ENCODE measurements at regions not wholly inside any gene's neighbourhood (a gene's known extent, or its start where the extent isn't known, plus 50 kb on each side); places are given as distances from the start of the nearest gene placed in this dataset.

GRCh38 chr22:45061332-45061731 is 51.5 kb upstream of the PHF21B start:
- no peak overlapping the region for H3K27ac ChIP-seq (ENCODE audit: low read depth, low read length)

GRCh38 chr22:45064313-45065278 is 54.8 kb upstream of the PHF21B start:
- Histone ChIP-seq H3K27me3 (ENCODE audit: control insufficient read depth, insufficient read depth, low read length) (no peaks in the 10 kb centered on the region), H3K9me3 (ENCODE audit: control insufficient read depth, insufficient read depth, low read depth, low read length) (peaks cover 15% of the 10 kb centered on the region), H3K27ac (ENCODE audit: low read depth, low read length) (no peak overlapping the region), H3K4me3 (ENCODE audit: low read depth, low read length) (no peak overlapping the region), H3K36me3 (ENCODE audit: control insufficient read depth, insufficient read depth, low read length) (no peaks in the 10 kb centered on the region), H3K4me1 (ENCODE audit: control insufficient read depth, insufficient read depth, low read length) (no peaks in the 10 kb centered on the region), H3K9ac (ENCODE audit: low read length) (no peak overlapping the region)

More at GRCh38 chr22:45061332-45061731, 51.5 kb upstream of the PHF21B start:
- no peaks in the 10 kb centered on the region for H3K27me3 ChIP-seq (ENCODE audit: control insufficient read depth, insufficient read depth, low read length)
- H3K9ac ChIP-seq (ENCODE audit: low read length) = no peak overlapping the region
- H3K4me3 ChIP-seq (ENCODE audit: low read depth, low read length) = no peak overlapping the region
- no peaks in the 10 kb centered on the region for H3K36me3 ChIP-seq (ENCODE audit: control insufficient read depth, insufficient read depth, low read length)
- H3K4me1 ChIP-seq (ENCODE audit: control insufficient read depth, insufficient read depth, low read length) = peaks cover 3% of the 10 kb centered on the region; the same call in 1 of the 2 replicates
- H3K9me3 ChIP-seq (ENCODE audit: control insufficient read depth, insufficient read depth, low read depth, low read length) = no peaks in the 10 kb centered on the region

- Histone ChIP-seq H3K4me3 (ENCODE audit: low read depth, low read length) (no peak overlapping the region), H3K9ac (ENCODE audit: low read length) (no peak overlapping the region), H3K4me1 (ENCODE audit: control insufficient read depth, insufficient read depth, low read length) (peaks cover 1% of the 10 kb centered on the region; the same call in 1 of the 2 replicates), H3K9me3 (ENCODE audit: control insufficient read depth, insufficient read depth, low read depth, low read length) (peaks cover 15% of the 10 kb centered on the region), H3K27ac (ENCODE audit: low read depth, low read length) (no peak overlapping the region), H3K27me3 (ENCODE audit: control insufficient read depth, insufficient read depth, low read length) (0 out of 2 replicates have a peak, but pooled peaks cover 1% of the 10 kb centered on the region), H3K36me3 (ENCODE audit: control insufficient read depth, insufficient read depth, low read length) (no peaks in the 10 kb centered on the region)
These were observed 55.9 kb upstream of the PHF21B start for GRCh38 chr22:45065726-45066125.

GRCh38 chr22:45067731-45068130 is 57.9 kb upstream of the PHF21B start:
- peaks cover 15% of the 10 kb centered on the region for H3K9me3 ChIP-seq (ENCODE audit: control insufficient read depth, insufficient read depth, low read depth, low read length)
- no peak overlapping the region for H3K4me3 ChIP-seq (ENCODE audit: low read depth, low read length)
- peaks cover 18% of the 10 kb centered on the region for H3K4me1 ChIP-seq (ENCODE audit: control insufficient read depth, insufficient read depth, low read length)
- no peak overlapping the region for H3K27ac ChIP-seq (ENCODE audit: low read depth, low read length)
- H3K27me3 ChIP-seq (ENCODE audit: control insufficient read depth, insufficient read depth, low read length) = peaks cover 15% of the 10 kb centered on the region; the same call in 1 of the 2 replicates
- H3K9ac ChIP-seq (ENCODE audit: low read length) = no peak overlapping the region
- no peaks in the 10 kb centered on the region for H3K36me3 ChIP-seq (ENCODE audit: control insufficient read depth, insufficient read depth, low read length)

GRCh38 chr22:45069925-45070324 is 60.1 kb upstream of the PHF21B start:
- H3K9me3 ChIP-seq (ENCODE audit: control insufficient read depth, insufficient read depth, low read depth, low read length) = peaks cover 15% of the 10 kb centered on the region
- no peaks in the 10 kb centered on the region for H3K36me3 ChIP-seq (ENCODE audit: control insufficient read depth, insufficient read depth, low read length)
- no peak overlapping the region for H3K4me3 ChIP-seq (ENCODE audit: low read depth, low read length)
- peaks cover 23% of the 10 kb centered on the region for H3K4me1 ChIP-seq (ENCODE audit: control insufficient read depth, insufficient read depth, low read length)
- H3K27me3 ChIP-seq (ENCODE audit: control insufficient read depth, insufficient read depth, low read length) = peaks cover 15% of the 10 kb centered on the region; the same call in 1 of the 2 replicates
- no peak overlapping the region for H3K9ac ChIP-seq (ENCODE audit: low read length)
- H3K27ac ChIP-seq (ENCODE audit: low read depth, low read length) = no peak overlapping the region

GRCh38 chr22:45071618-45072017 is 61.8 kb upstream of the PHF21B start:
- H3K9me3 ChIP-seq (ENCODE audit: control insufficient read depth, insufficient read depth, low read depth, low read length) = peaks cover 15% of the 10 kb centered on the region
- peaks cover 15% of the 10 kb centered on the region; the same call in 1 of the 2 replicates for H3K27me3 ChIP-seq (ENCODE audit: control insufficient read depth, insufficient read depth, low read length)
- H3K27ac ChIP-seq (ENCODE audit: low read depth, low read length) = no peak overlapping the region
- peaks cover 23% of the 10 kb centered on the region for H3K4me1 ChIP-seq (ENCODE audit: control insufficient read depth, insufficient read depth, low read length)
- H3K9ac ChIP-seq (ENCODE audit: low read length) = no peak overlapping the region
- H3K36me3 ChIP-seq (ENCODE audit: control insufficient read depth, insufficient read depth, low read length) = no peaks in the 10 kb centered on the region
- H3K4me3 ChIP-seq (ENCODE audit: low read depth, low read length) = peak overlapping the region; percentile 30

GRCh38 chr22:45072322-45072903 is 62.6 kb upstream of the PHF21B start:
- Histone ChIP-seq H3K9ac (ENCODE audit: low read length) (peak overlapping the region; percentile 62), H3K36me3 (ENCODE audit: control insufficient read depth, insufficient read depth, low read length) (no peaks in the 10 kb centered on the region), H3K9me3 (ENCODE audit: control insufficient read depth, insufficient read depth, low read depth, low read length) (peaks cover 15% of the 10 kb centered on the region), H3K27me3 (ENCODE audit: control insufficient read depth, insufficient read depth, low read length) (peaks cover 15% of the 10 kb centered on the region; the same call in 1 of the 2 replicates), H3K4me3 (ENCODE audit: low read depth, low read length) (peak overlapping the region; percentile 30), H3K4me1 (ENCODE audit: control insufficient read depth, insufficient read depth, low read length) (peaks cover 23% of the 10 kb centered on the region), H3K27ac (ENCODE audit: low read depth, low read length) (no peak overlapping the region)

GRCh38 chr22:45073064-45073463 is 63.3 kb upstream of the PHF21B start:
- peaks cover 11% of the 10 kb centered on the region for H3K9me3 ChIP-seq (ENCODE audit: control insufficient read depth, insufficient read depth, low read depth, low read length)
- no peak overlapping the region for H3K4me3 ChIP-seq (ENCODE audit: low read depth, low read length)
- peaks cover 15% of the 10 kb centered on the region; the same call in 1 of the 2 replicates for H3K27me3 ChIP-seq (ENCODE audit: control insufficient read depth, insufficient read depth, low read length)
- peaks cover 23% of the 10 kb centered on the region for H3K4me1 ChIP-seq (ENCODE audit: control insufficient read depth, insufficient read depth, low read length)
- no peak overlapping the region for H3K27ac ChIP-seq (ENCODE audit: low read depth, low read length)
- H3K9ac ChIP-seq (ENCODE audit: low read length) = no peak overlapping the region
- no peaks in the 10 kb centered on the region for H3K36me3 ChIP-seq (ENCODE audit: control insufficient read depth, insufficient read depth, low read length)

- Histone ChIP-seq H3K27me3 (ENCODE audit: control insufficient read depth, insufficient read depth, low read length) (no peaks in the 10 kb centered on the region; the same call in 1 of the 2 replicates), H3K4me1 (ENCODE audit: control insufficient read depth, insufficient read depth, low read length) (peaks cover 9% of the 10 kb centered on the region), H3K36me3 (ENCODE audit: control insufficient read depth, insufficient read depth, low read length) (no peaks in the 10 kb centered on the region), H3K27ac (ENCODE audit: low read depth, low read length) (no peak overlapping the region), H3K4me3 (ENCODE audit: low read depth, low read length) (no peak overlapping the region), H3K9me3 (ENCODE audit: control insufficient read depth, insufficient read depth, low read depth, low read length) (peaks cover 4% of the 10 kb centered on the region; the same call in 1 of the 2 replicates), H3K9ac (ENCODE audit: low read length) (no peak overlapping the region)
These were observed 67.5 kb upstream of the PHF21B start for GRCh38 chr22:45077286-45077685.

- no peaks in the 10 kb centered on the region for H3K36me3 ChIP-seq (ENCODE audit: control insufficient read depth, insufficient read depth, low read length)
- peaks cover 4% of the 10 kb centered on the region for H3K4me1 ChIP-seq (ENCODE audit: control insufficient read depth, insufficient read depth, low read length)
- no peak overlapping the region for H3K27ac ChIP-seq (ENCODE audit: low read depth, low read length)
- peaks cover 4% of the 10 kb centered on the region; the same call in 1 of the 2 replicates for H3K9me3 ChIP-seq (ENCODE audit: control insufficient read depth, insufficient read depth, low read depth, low read length)
- H3K9ac ChIP-seq (ENCODE audit: low read length) = no peak overlapping the region
- H3K4me3 ChIP-seq (ENCODE audit: low read depth, low read length) = no peak overlapping the region
- H3K27me3 ChIP-seq (ENCODE audit: control insufficient read depth, insufficient read depth, low read length) = no peaks in the 10 kb centered on the region; the same call in 1 of the 2 replicates
These were observed 68.1 kb upstream of the PHF21B start for GRCh38 chr22:45077826-45078334.
